IMR-90 (cell line): ENCODE measurements at regions not wholly inside any gene's neighbourhood (a gene's known extent, or its start where the extent isn't known, plus 50 kb on each side); places are given as distances from the start of the nearest gene placed in this dataset.

Source experiments
- ATAC-seq: fragments of 200-7000 bp; cut with Tn5 transposase; 2 replicates; pipeline ENCODE4 v1.9.1; 2020; ENCODE audit warnings: low read depth, mild to moderate bottlenecking, moderate library complexity
- BruUV-seq: library from RNA; stranded (reverse); fragments of 400-500 nt; replicated peaks from 2 replicates; lab custom pipeline; 2021; lab: Mats Ljungman, UMichigan
- CTCF ChIA-PET: fragments of 300-600 bp; formaldehyde crosslinking; extraction: SDS; loops from one replicate; lab custom pipeline; 2021; ENCODE audit warnings: antibody characterized with exemption; lab: Yijun Ruan, JAX
- POLR2A ChIA-PET: fragments of 300-600 bp; sonication (Branson Sonifier 250); formaldehyde crosslinking; loops from one replicate; lab custom pipeline; 2022; ENCODE audit warnings: antibody characterized with exemption; ENCODE audit not compliant: unreplicated experiment; lab: Charles Lee
- DNase-seq: peaks from one replicate; pipeline ENCODE4 v3.0.0; 2013
- H2AFZ ChIP-seq: replicated peaks from 2 replicates; pipeline ENCODE3; 2013; ENCODE audit warnings: low read length, mild to moderate bottlenecking; ENCODE audit not compliant: poor library complexity
- H2AK5ac ChIP-seq: 2 replicates; pipeline ENCODE4 v1.6.1; 2013; ENCODE audit warnings: low read depth, low read length, inconsistent platforms
- H2AK9ac ChIP-seq: replicated peaks from 2 replicates; pipeline ENCODE3; 2013; ENCODE audit warnings: mild to moderate bottlenecking, low read depth, low read length, moderate library complexity; ENCODE audit not compliant: poor library complexity
- H2BK120ac ChIP-seq: 2 replicates; pipeline ENCODE4 v1.6.1; 2013; ENCODE audit warnings: low read depth, low read length, inconsistent platforms
- H2BK15ac ChIP-seq: 3 replicates; pipeline ENCODE4 v1.6.1; 2013; ENCODE audit warnings: low read depth, low read length, inconsistent platforms
- H2BK20ac ChIP-seq: 2 replicates; pipeline ENCODE4 v1.6.1; 2013; ENCODE audit warnings: low read depth, mild to moderate bottlenecking, inconsistent platforms, low read length, moderate library complexity
- H2BK5ac ChIP-seq: 2 replicates; pipeline ENCODE4 v1.6.1; 2013; ENCODE audit warnings: mild to moderate bottlenecking, low read depth, low read length, inconsistent platforms; ENCODE audit not compliant: poor library complexity, severe bottlenecking
- H3K14ac ChIP-seq: replicated peaks from 2 replicates; pipeline ENCODE4 v1.6.1; 2013; ENCODE audit warnings: low read depth, low read length, inconsistent platforms
- H3K18ac ChIP-seq: 2 replicates; pipeline ENCODE4 v1.6.1; 2013; ENCODE audit warnings: low read depth, low read length, control low read depth
- H3K23ac ChIP-seq: 2 replicates; pipeline ENCODE4 v1.6.1; 2013; ENCODE audit warnings: low read depth, low read length, inconsistent platforms
- H3K27ac ChIP-seq: 2 replicates; pipeline ENCODE4 v1.5.1; 2013; ENCODE audit warnings: mild to moderate bottlenecking, control low read depth, low read length; ENCODE audit not compliant: insufficient read depth
- H3K27me3 ChIP-seq: 2 replicates; pipeline ENCODE4 v1.6.1; 2013; ENCODE audit warnings: low read length; ENCODE audit not compliant: control insufficient read depth, insufficient read depth
- H3K36me3 ChIP-seq: 2 replicates; pipeline ENCODE4 v1.6.1; 2013; ENCODE audit warnings: low read length, mixed read lengths; ENCODE audit not compliant: control insufficient read depth, insufficient read depth
- H3K4ac ChIP-seq: 2 replicates; pipeline ENCODE4 v1.6.1; 2013; ENCODE audit warnings: low read depth, low read length, inconsistent platforms
- H3K4me1 ChIP-seq: 2 replicates; pipeline ENCODE4 v1.6.1; 2013; ENCODE audit warnings: low read length, mixed read lengths; ENCODE audit not compliant: control insufficient read depth, insufficient read depth
- H3K4me2 ChIP-seq: 2 replicates; pipeline ENCODE4 v1.6.1; 2013; ENCODE audit warnings: low read depth, mild to moderate bottlenecking, control low read depth, low read length, moderate library complexity
- H3K4me3 ChIP-seq: 2 replicates; pipeline ENCODE4 v1.5.1; 2013; ENCODE audit warnings: low read depth, mild to moderate bottlenecking, control low read depth, low read length, moderate library complexity; ENCODE audit not compliant: insufficient read depth
- H3K56ac ChIP-seq: 2 replicates; pipeline ENCODE4 v1.6.1; 2013; ENCODE audit warnings: low read length, inconsistent platforms; ENCODE audit not compliant: insufficient read depth; ENCODE audit errors: extremely low read depth
- H3K79me1 ChIP-seq, 2 experiments: 2 replicates each; pipeline ENCODE4 v1.6.1; 2013; ENCODE audit warnings: low read length in 2 of 2, inconsistent platforms in 1 of 2, low read depth in 1 of 2
- H3K9ac ChIP-seq: 2 replicates; pipeline ENCODE4 v1.6.1; 2013; ENCODE audit warnings: low read depth, low read length, control low read depth
- H3K9me1 ChIP-seq: 2 replicates; pipeline ENCODE4 v1.6.1; 2013; ENCODE audit warnings: low read length, inconsistent platforms; ENCODE audit not compliant: insufficient read depth
- H3K9me3 ChIP-seq: 2 replicates; pipeline ENCODE4 v1.6.1; 2013; ENCODE audit warnings: low read length; ENCODE audit not compliant: control insufficient read depth, insufficient read depth
- H4K20me1 ChIP-seq: 2 replicates; pipeline ENCODE4 v1.6.1; 2013; ENCODE audit warnings: low read length, inconsistent platforms; ENCODE audit not compliant: insufficient read depth
- H4K5ac ChIP-seq: 2 replicates; pipeline ENCODE4 v1.6.1; 2013; ENCODE audit warnings: mild to moderate bottlenecking, low read depth, low read length, control low read depth
- H4K8ac ChIP-seq, 2 experiments: 2 replicates each; pipeline ENCODE4 v1.6.1; 2013; ENCODE audit warnings: low read depth in 2 of 2, low read length in 2 of 2, control low read depth in 1 of 2, inconsistent platforms in 1 of 2
- H4K91ac ChIP-seq: 2 replicates; pipeline ENCODE4 v1.6.1; 2013; ENCODE audit warnings: low read depth, low read length, inconsistent platforms; ENCODE audit not compliant: insufficient read depth
- BHLHE40 ChIP-seq: fragments of 150-350 bp; IDR thresholded peaks from 2 replicates; pipeline ENCODE4 v1.6.1; 2016; ENCODE audit warnings: mild to moderate bottlenecking, low read depth, low read length
- CEBPB ChIP-seq: IDR thresholded peaks from 2 replicates; pipeline ENCODE4 v1.6.1; 2012; ENCODE audit warnings: low read depth, low read length, improper control_type of control experiment
- CHD1 ChIP-seq: IDR thresholded peaks from 2 replicates; pipeline ENCODE4 v1.6.1; 2012; ENCODE audit warnings: low read depth, low read length, improper control_type of control experiment
- CTCF ChIP-seq: conservative IDR thresholded peaks from 2 replicates; pipeline ENCODE4 v1.5.1; 2012; ENCODE audit warnings: mild to moderate bottlenecking, low read depth, low read length, improper control_type of control experiment
- ELK1 ChIP-seq: fragments of 150-350 bp; IDR thresholded peaks from 2 replicates; pipeline ENCODE4 v1.6.1; 2016; ENCODE audit warnings: low read depth, mild to moderate bottlenecking, low read length, moderate library complexity, borderline replicate concordance
- FOS ChIP-seq: fragments of 150-350 bp; IDR thresholded peaks from 2 replicates; pipeline ENCODE4 v1.6.1; 2016; ENCODE audit warnings: low read depth, low read length
- MAFK ChIP-seq: IDR thresholded peaks from 2 replicates; pipeline ENCODE4 v1.6.1; 2012; ENCODE audit warnings: low read depth, low read length, improper control_type of control experiment
- MAZ ChIP-seq: IDR thresholded peaks from 2 replicates; pipeline ENCODE4 v1.6.1; 2012; ENCODE audit warnings: low read depth, mild to moderate bottlenecking, low read length, improper control_type of control experiment, moderate library complexity, borderline replicate concordance
- MXI1 ChIP-seq: IDR thresholded peaks from 2 replicates; pipeline ENCODE4 v1.6.1; 2012; ENCODE audit warnings: low read depth, mild to moderate bottlenecking, low read length, moderate library complexity, borderline replicate concordance
- NFE2L2 ChIP-seq: fragments of 150-350 bp; IDR thresholded peaks from 2 replicates; pipeline ENCODE4 v1.6.1; 2016; ENCODE audit warnings: low read depth, mild to moderate bottlenecking, low read length
- POLR2A ChIP-seq: IDR thresholded peaks from 2 replicates; pipeline ENCODE4 v1.6.1; 2012; ENCODE audit warnings: mild to moderate bottlenecking, low read depth, low read length
- RAD21 ChIP-seq: IDR thresholded peaks from 2 replicates; pipeline ENCODE4 v1.6.1; 2012; ENCODE audit warnings: low read length, improper control_type of control experiment
- RCOR1 ChIP-seq: IDR thresholded peaks from 2 replicates; pipeline ENCODE4 v1.6.1; 2012; ENCODE audit warnings: mild to moderate bottlenecking, low read length, improper control_type of control experiment; ENCODE audit not compliant: insufficient replicate concordance
- RFX5 ChIP-seq: IDR thresholded peaks from 2 replicates; pipeline ENCODE4 v1.8.0; 2012; ENCODE audit warnings: low read depth, mild to moderate bottlenecking, low read length, moderate library complexity
- SMC3 ChIP-seq: fragments of 150-350 bp; IDR thresholded peaks from 2 replicates; pipeline ENCODE4 v1.6.1; 2016; ENCODE audit warnings: low read depth, mild to moderate bottlenecking, antibody characterized with exemption, low read length, moderate library complexity
- USF2 ChIP-seq: fragments of 150-350 bp; IDR thresholded peaks from 2 replicates; pipeline ENCODE4 v1.6.1; 2017; ENCODE audit warnings: mild to moderate bottlenecking, antibody characterized with exemption, low read length, low read depth
- WGBS, 2 experiments: methylation state at CpG; one replicate each; pipeline versions ENCODE4 v1.1.5 to v1.1.7; 2013; ENCODE audit warnings: missing lambda C conversion rate in 2 of 2; ENCODE audit not compliant: insufficient read length in 1 of 2; ENCODE audit errors: extremely low coverage in 2 of 2; 5-methylcytosine and 5-hydroxymethylcytosine counted together
- dilution Hi-C: fragments of 300-500 bp; cut with HindIII; formaldehyde crosslinking; loops from one replicate; pipeline ENCODE4 v1.14.3; 2018; ENCODE audit warnings: low sequenced_read_pairs; ENCODE audit not compliant: unreplicated experiment
- in situ Hi-C: fragments of 300-500 bp; cut with MboI; formaldehyde crosslinking; loops from 3 replicates; pipeline ENCODE4 v1.14.3; 2019; ENCODE audit warnings: low sequenced_read_pairs, inconsistent platforms, mixed read lengths
- intact Hi-C: fragments of 100-400 bp; cut with micrococcal nuclease; formaldehyde crosslinking; loops from 2 replicates; pipeline ENCODE4 v1.10.0; 2022

- Histone ChIP-seq H4K20me1 (no peaks in the 10 kb centered on the region), H4K8ac (no peak overlapping the region), H3K9ac (no peak overlapping the region), H3K23ac (no peak overlapping the region), H2BK5ac (no peak overlapping the region), H2BK15ac (no peak overlapping the region), H3K4me2 (no peak overlapping the region), H3K56ac (no peak overlapping the region), H4K5ac (no peak overlapping the region), H3K4ac (no peak overlapping the region), H2AFZ (no peak overlapping the region), H3K9me1 (0 out of 2 replicates have a peak, but pooled peaks cover 2% of the 10 kb centered on the region), H4K91ac (no peak overlapping the region), H3K36me3 (no peaks in the 10 kb centered on the region), H3K4me3 (no peak overlapping the region), H2BK20ac (no peak overlapping the region), H2AK9ac (no peak overlapping the region), H3K79me1 (no peaks in the 10 kb centered on the region), H3K27ac (no peak overlapping the region), H3K4me1 (no peaks in the 10 kb centered on the region), H2BK120ac (no peak overlapping the region), H3K9me3 (no peaks in the 10 kb centered on the region), H2AK5ac (no peak overlapping the region), H3K27me3 (no peaks in the 10 kb centered on the region), H3K14ac (no peak overlapping the region), H3K18ac (no peak overlapping the region)
- CTCF ChIA-PET, result no interaction called here
- POLR2A ChIA-PET, result no interaction called here
- WGBS, 2 experiments, result 76% methylated on average over 2 of the region's 10 CpGs; no CpG with 5 or more reads in 1 of the 2 experiments
- dilution Hi-C loops, result no loop called here
- no peak for TF ChIP-seq SMC3
- TF ChIP-seq MXI1, result no peak
- TF ChIP-seq CTCF, result no peak
- TF ChIP-seq RFX5, result no peak
- TF ChIP-seq CHD1, result no peak
- TF ChIP-seq CEBPB, result no peak
- TF ChIP-seq RAD21, result no peak
- TF ChIP-seq BHLHE40, result no peak
- no peak for TF ChIP-seq ELK1
- no peak for TF ChIP-seq POLR2A
- no peak for TF ChIP-seq USF2
- no peak for TF ChIP-seq MAZ
- TF ChIP-seq FOS, result no peak
- TF ChIP-seq NFE2L2, result no peak
- TF ChIP-seq MAFK, result no peak
- TF ChIP-seq RCOR1, result no peak
- DNase-seq (no peak), ATAC-seq (no peak)
- intact Hi-C loops, result no loop called here
- in situ Hi-C loops, result no loop called here
- no TSS peak for BruUV-seq
These were observed 148.5 kb upstream of the TNR start for GRCh38 chr1:175891783-175892309.
